Kidney glomerular epithelial cell (primary cell): ENCODE measurements at regions not wholly inside any gene's neighbourhood (a gene's known extent, or its start where the extent isn't known, plus 50 kb on each side); places are given as distances from the start of the nearest gene placed in this dataset.
"Not testable (repeated sequence)": the region's sequence is repeated elsewhere in the genome, so short reads cannot be mapped to it uniquely, and the experiment has no call there.

Source experiments
- DNase-seq: peaks from one replicate; lab custom pipeline; 2025; lab: John Stamatoyannopoulos, UW

DNA sequence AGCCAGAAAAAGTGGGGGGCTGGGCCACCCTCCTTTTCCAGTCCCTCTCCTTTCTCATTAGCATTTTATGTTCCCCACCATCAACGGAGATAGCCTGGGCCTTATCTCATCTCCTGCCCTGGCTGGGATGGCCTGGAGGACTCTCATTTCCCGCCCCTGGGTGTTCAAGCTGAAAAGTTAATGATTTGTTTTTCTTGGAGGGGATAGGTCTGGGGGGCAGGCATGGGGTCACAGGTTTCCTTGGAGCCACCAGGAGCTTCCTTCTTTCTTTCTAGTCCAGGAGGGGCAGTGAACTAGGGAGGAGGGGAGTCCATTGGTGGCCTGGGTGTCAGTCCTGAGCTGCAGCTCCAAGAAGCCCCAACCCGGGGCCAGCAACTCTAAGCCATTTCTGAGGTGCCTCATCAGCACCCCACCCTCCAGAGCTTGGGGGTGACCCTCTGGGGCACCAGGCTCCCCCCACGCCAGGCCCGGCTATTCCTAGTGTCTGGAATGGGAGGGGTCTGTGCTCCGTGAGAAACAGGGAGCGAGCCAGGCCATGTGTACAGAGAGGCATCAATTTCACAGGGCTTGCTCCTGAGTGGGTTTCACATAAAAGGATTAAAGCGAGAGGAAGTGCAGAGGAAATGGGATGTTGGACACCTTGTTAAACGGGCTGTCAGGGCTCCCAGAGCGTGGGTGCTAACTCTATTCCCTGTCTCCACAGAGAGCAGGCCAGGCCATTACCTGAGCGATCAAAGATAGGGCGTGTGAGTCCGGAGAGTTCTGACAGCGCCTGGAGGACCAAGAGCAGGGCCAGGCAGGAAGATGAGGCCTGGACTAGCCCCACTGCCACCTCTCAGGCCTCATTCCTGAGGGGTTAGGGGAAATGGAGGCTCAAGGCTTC is 90.6 kb upstream of the LHX1 start:
- no peak for DNase-seq

DNA sequence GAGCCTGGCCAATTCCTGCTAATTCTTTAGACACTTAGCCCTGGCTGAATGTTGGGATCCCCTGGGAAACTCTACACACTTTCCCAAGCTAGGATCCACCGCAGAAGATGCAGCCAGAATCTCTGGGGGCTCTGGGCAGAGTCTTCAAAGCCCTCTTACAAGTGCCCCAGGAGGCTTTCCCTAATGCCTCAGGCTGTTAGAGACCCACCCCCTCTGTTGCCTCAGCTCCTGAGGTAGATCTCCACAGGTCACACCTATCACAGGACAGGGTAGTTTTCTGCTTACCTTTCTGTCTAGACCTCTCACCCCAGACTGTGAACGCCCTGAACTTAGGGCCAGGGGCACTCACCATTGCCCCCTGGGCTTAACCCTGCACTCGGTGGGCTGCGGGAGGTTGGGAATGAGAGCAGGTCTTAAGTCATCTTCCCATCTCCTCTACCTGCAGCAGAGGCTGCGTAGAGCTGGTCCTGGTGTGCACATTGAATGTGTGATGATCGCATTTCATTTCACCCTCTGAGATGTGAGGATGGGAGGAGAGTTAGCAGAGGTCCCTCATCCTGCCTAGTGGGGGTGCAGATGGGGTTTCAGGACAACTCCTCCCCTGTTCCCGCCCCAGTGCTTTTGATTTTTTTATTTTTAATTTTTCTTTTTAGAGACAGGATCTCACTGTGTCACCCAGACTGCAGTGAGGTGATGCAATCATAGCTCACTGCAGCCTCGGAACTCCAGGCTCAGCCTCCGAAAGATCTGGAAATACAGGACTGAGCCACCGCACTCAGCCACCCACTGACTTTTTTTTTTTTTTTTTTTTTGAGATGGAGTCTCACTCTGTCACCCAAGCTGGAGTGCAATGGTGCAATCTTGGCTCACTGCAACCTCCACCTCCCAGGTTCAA is 89.0 kb upstream of the LHX1 start:
- no peak for DNase-seq

DNA sequence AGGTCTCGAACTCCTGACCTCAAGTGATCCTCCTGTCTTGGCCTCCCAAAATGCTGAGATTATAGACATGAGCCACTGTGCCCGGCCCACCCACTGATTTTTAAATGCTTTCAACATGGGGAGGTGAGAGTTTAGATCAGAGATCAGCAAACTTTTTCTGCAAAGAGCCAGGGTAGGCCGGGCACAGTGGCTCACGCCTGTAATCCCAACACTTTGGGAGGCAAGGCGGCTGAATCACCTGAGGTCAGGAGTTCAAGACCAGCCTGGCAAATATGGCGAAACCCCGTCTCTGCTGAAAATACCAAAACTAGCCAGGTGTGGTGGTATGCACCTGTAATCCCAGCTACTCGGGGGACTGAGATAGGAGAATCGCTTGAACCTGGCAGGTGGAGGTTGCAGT is 88.3 kb upstream of the LHX1 start:
- DNase-seq: not testable (repeated sequence)

DNA sequence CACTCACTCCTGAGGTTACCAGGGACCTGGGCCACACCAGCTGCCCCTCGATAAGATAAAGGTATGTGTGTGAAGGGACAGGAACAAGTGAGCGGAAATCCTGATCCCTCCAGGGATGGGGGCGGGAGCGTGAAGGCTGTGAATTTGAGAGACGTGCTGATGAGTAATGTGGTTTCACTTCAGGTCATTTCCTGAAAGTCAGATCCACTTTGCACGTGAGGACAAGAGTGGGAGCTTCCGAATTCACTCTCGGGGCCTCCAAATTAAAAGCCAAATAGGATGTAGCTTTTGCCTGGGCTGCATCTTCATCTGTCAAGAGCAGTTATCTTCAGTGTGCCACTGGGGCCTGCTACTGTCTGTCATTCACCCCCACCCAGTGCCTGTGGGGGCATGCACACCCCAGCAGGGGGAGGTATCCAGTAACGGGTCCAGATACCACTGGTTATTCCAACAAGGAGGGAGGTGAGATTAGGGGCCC is 87.4 kb upstream of the LHX1 start:
- peak; percentile 43 for DNase-seq

DNA sequence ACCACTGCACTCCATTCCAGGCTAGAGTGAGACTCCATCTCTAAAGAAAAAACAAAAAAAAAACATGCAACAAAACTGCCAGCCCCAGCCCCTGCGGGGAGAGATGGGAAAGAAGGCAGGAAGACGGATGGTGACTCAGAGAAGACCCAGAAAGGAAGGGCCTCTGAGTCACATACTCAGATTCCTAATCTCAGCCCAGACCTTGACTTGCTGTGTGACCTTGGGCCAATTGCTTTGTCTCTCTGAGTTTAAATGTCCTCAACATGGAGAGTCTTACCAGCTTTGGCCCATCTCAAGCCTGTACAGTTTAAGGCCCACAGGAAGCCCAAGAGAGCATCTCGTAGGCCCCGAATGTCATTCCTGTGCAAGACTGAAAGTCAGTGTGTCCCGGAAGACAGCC is 86.5 kb upstream of the LHX1 start:
- peak; percentile 32 for DNase-seq

DNA sequence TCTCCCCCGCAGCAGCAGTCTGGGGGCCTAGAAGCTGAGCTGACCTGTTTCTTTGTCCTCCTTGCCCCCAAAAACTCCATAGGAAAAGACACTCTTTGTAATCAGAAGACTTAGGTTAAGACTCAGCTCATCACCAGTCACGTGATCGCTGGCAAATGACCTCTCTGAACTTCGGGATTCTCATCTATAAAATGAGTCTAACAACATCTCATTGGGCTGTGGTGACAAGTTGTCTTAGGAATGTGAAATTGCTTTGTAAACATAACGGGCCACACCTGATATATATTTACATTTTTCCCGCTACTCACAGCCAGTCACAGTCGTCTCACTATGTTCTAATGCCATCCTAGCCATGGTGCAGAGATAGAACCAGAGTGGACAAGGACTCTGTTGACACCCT is 86.0 kb upstream of the LHX1 start:
- DNase-seq: no peak

DNA sequence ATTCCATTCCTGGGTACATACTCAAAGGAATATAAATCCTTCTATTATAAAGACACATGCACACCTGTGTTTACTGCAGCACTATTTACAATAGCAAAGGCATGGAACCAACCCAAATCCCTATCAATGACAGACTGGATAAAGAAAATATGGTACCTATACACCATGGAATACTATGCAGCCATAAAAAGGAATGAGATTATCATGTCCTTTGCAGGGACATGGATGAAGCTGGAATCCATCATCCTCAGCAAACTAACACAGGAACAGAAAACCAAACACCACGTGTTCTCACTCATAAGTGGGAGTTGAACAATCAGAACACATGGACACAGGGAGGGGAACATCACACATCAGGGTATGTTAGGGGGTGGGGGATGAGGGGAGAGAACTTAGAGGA is 84.8 kb upstream of the LHX1 start:
- not testable (repeated sequence) for DNase-seq

DNA sequence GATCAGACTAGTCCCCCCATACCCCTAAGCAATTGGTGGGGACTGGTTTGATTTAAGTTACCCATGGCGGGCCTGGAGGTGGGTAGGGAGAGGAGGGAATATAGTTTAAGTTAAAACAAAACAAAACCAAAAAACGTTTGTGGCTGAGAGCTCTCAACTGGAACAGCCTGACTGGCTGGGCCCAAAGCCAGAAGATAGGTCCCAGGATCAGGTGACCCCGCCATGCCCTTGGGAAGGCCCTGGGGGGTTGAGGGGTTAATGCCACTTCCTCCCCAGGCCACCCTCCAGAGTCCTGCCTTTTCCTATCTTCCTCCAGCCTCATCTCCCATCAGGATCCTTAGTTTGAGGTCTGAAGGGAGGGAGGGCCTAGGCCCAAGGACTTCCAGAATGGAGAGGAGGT is 82.3 kb upstream of the LHX1 start:
- no peak for DNase-seq

DNA sequence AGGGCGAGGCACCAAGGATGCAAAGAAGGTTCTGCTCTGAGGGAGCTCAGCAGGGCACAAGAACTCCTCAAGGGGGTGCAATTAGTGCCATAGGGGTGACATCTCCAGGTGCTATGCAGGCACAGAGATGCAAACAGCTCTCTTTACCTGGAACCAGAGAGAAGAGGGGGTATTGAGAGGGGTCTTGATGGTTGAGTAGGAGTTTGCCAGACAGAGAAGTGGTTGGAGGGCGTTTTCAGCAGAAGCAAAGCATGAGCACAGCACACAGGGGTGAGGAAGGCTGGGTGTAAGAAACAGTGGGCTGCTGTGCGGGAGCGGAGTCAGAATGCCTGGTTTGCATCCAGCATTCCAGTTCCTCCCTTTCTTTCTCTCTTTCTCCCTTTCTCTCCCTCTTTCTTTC is 81.8 kb upstream of the LHX1 start:
- DNase-seq: no peak

DNA sequence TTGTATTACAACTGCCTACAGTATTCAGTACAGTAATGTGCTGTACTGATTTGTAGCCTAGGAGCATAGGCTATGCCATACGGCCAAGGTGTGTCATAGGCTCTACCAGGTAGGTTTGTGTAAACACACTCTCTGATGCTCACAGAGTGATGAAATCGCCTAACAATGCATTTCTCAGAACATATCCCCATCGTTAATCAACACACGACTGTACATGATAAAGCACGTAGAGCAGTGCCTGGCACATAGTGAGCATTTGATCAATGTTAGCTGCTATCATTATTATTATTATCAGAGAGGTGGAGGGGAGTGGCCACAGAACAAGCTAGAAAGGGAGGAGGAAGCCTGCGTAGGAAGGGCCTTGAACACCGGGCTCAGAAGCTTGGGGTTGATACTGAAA is 81.1 kb upstream of the LHX1 start:
- peak; percentile 14 for DNase-seq

DNA sequence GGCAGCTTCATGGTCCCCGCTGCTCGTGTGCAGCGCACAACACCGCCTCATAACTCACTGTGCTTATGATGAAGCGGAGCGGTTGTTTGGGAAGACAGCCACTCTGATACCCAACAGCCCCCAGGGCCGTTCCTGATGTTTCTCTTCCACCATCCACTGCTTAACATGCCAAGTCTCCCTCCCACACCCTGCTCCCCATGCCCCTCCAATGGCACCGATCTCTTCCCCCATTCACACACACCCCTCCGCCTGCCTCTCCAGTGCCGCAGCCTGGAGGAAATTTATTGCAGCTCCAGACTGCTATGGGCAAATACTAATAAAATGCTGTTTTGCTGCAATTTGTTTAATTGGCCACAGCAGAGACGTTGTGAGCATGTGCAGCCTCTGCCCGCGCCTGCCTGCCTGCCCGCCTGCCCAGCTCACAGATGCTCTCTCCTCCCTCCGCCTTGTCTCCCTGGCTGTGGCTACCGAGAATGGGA is 80.3 kb upstream of the LHX1 start:
- no peak for DNase-seq

DNA sequence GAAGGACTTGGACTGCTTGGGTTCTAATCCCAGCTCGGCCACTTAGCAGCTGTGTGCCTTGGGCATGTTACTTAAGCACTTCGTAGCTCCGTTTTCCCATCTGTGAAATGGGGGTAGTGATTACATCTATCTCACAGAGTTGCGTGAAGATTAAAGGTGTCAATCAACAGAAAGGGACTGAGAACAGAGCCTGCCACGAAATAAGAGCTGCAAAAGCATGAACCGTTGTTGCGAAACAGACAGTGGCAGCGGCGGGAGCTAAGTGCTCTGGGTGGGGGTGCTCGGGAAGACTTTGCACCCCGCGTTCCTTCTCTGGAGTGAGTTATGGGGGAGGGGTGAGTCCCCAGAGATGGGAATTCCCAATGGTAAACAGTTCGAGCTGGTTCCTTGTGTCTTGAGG is 79.6 kb upstream of the LHX1 start:
- no peak for DNase-seq

DNA sequence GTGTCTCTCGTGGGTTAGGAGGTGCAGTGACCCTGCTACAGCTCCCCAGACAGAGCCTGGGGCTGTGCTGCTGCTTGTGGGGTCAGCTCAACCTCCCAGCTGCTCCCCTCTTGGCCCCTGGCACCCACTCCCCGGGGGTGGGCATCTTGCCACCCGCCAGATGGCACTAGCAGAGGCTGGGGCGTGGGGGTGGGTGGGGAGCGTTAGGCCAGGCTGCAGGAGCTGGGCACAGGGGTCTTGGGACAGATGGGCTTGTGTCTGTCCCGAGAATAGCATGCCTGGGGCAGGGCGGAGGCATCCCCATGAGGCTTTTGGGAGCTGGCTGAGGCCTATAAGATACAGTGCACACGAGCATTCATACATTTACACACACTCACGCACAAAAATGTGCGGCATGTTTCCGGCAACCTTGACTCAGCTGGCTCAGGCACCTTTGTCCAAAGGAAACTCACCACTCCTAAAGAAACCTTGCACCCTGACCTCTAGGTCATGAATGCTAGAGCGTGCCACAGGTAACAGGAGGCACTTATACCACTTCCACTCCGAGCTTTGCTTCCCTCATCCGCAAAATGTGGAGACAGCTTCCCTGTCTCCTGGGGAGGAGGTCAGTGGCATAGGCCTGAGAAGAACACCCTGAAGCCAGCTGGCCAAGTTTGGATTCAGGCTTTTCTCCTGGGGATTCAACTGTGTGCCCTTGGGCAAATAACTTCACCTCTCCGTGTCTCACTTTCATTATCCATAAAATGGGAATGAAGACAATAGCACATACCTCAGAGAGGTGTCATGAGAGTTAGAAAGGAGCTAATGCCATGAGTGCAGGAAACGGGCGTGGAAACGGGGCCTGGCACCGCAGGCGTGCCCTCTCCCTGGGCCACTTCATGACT is 78.9 kb upstream of the LHX1 start:
- DNase-seq: no peak

DNA sequence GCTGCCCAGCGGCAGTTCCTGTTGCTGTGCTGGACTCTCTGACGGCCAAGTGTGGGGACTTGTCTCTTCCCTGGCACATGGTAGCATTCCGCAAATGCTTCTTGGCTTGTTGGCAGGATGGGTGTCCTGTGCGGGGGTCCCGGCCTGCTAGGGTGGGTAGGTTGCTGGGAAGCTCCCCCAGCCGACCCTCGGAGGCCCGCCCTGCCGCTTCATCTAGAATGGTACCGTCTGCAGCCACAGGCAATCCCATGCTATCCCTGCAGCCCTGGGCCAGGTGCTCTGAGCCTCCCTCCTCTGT is 78.3 kb upstream of the LHX1 start:
- DNase-seq: no peak

DNA sequence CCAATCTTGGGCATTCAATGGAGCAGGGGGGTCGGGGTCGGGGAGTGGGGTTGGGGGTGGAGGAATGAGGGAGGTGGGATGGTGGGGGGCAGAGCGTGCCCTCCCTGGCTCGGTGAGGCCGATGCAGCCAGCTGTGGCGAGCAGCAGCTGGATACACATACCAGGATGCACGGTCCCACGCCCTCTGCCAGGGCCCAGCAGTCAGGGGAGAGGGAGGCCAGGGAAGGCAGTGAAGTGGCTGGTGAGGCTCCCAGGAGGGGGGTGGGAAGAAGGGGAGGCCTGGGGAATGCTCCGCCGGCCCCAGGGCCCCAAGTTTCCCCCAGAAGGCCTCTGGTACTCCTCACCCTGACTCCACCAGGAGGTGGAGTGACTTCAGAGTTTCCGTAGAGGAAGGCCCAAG is 77.6 kb upstream of the LHX1 start:
- no peak for DNase-seq

DNA sequence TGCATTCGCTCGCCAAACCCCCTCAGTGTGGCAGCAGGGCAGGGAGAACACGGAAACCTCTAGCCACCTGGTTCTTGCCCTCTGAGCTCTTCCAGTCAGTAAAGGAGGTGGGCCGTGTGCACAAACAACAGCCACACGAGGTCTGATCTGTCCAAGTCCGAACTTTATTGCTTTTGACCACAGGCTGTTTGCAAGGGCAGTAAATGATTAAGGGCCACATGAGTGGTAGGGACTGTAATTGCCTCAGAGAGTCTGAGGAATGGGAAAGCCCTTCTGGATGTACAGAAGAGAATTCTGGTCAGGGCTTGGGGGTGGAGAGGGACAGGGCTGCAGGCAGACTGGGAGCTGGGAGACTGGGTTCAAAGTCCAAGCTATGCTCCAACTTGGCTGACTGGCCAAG is 75.7 kb upstream of the LHX1 start:
- DNase-seq: no peak

DNA sequence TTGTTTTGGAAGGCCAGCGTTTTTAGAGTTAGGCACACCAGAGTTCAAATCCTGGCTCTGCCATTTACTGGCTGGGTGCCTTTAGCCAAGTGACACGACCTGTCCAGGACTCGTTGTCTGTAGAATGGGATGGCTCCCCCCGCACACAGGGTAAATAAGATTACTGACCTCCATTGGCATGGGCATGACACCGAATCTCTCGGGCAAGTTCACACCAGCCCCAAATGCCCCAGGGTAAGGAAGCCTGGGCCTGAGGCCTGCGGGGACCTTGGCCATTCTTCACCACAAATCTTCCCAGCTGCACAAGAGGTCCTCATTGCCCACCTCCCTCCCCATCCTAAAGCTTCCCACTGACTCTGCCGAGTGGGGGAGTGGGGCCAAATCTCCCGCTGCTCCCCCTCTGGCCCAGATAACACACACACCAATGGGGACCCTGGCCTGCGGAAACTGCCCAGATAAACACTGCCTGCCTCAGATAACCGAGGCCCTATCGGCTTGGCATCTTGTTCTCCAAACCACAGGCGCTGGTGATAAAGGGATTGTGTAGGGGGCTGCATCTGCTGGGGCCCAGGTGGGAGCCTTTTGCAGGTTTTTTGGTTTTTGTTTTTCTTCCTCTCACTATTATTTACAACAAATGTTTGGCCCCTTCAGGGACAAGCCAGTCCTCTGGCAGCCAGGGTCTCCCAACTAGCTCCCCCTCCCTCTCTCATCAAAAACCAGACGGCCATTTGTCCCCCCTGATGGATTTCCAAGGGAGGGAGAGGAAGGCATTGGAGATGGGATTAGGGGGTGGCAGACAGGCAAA is 75.0 kb upstream of the LHX1 start:
- no peak for DNase-seq

DNA sequence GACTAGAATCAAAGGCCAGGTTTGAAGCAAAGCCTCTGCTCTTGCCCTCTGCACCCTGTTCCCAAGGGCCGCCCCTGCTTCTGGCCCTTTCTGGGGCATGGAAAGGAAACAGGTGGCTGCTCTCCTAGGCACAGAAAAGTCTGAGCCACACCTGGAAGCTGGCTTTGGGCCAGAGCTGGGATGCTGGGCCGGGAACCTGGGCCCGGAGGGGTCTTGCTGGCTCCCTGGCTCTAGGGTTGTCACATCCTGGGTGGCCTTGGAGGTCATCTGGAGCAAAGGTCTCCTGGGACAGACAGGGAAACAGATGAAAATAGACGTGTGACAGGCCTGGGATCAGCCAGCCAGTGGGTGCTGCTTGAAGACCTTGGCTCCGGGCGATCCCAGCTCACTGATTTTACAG is 74.1 kb upstream of the LHX1 start:
- DNase-seq: no peak

DNA sequence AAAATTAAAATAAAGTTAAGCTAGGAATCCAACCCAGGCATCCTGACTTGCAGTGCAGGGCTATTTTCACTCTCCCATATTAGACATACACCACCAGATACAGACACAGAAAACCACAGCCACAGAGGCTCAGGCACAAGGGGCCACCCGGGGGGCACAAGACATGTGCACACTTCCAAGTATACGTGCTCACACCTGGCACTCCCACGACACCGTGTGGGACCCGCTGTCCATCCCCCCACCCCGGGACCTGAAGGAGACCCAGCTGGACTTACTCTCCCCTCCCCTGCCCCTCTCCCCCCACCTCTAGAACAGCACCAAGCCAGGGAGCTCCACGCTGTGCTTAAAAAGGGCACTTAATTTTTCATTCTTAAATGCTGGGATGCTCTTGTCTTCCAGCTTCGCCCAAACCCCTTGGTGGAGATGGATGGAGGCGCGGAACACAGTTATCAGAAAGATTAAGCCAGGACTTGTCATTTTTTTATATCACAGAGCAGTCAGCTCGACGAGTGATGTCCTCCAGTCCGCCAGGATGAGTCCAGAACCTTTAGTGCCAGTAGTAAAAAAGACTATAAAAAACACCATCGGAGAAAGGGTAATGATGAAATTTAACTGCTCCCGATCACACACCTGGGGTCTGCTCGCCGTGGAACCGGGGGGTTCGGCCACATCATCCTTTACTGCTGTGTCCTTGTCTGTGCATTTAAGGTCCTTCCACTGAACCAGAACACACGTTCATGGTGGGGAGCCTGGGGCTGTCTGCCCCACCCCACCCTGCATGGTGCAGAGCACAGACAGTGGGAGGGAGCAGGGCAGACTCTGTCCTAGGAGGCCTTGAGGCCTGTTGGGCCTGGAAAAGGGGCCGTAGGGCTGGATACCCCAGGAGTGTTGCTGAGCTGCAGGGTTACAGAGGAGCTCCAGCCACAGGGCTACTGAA is 73.3 kb upstream of the LHX1 start:
- DNase-seq: no peak

DNA sequence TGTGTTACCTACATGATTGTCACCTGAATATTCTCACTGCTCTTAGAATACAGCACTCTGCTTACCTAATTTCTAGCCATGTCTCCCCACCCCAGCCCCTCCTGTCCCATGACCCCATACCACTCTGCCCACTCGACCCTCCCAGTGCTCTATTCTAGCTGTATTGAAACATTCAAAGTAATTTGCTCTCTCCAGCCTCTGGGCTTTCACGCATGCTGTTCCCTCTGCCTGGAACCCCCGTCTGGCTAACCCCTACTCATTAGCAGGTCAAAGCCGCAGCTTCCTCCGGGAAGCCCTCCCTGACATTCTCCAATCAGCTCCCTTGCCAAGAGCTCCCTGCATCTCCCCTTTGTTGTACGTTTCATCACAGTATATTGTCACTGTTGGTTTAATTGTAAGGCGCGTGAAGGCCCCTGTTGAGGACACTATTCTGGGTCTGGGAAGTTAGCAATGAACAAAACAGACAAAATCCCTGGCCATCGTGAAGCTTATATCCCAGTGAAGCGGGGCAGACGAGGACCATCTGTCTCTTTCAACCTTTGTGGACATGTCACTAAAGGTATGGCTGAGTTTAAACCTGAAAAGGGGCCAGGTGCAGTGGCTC is 72.3 kb upstream of the LHX1 start:
- DNase-seq: no peak
